ENCODE measurements at regions not wholly inside any gene's neighbourhood (a gene's known extent, or its start where the extent isn't known, plus 50 kb on each side); places are given as distances from the start of the nearest gene placed in this dataset.
"Not testable (repeated sequence)": the region's sequence is repeated elsewhere in the genome, so short reads cannot be mapped to it uniquely, and the experiment has no call there.

DNA sequence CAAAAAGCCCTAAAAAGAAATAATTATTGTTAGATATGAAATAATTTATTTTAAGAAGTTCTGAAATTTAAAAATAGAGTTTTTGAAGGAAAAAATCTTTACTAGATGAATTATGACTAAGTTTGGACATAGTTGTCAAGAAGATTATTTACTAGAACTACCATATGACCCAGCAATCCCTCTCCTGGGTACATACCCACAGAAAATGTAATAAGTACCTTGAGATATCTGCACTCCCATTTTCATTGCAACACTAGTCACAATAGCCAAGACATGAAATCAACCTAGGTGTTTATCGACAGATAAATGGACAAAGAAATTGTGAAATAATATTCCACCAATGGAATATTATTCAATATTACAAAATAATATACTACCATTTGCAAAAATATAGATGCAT lies 109.9 kb downstream of the PDHA2 start:
- Histone ChIP-seq H3K4me3 (ENCODE audit: low read length) (no peak overlapping the region), H3F3A (ENCODE audit: control insufficient read depth, insufficient read depth) (no peaks in the 10 kb centered on the region), H3K79me2 (ENCODE audit: control insufficient read depth, low read length) (no peaks in the 10 kb centered on the region), H3K36me3 (ENCODE audit: control insufficient read depth, low read length) (no peaks in the 10 kb centered on the region), H3K4me1 (ENCODE audit: control insufficient read depth, low read length) (no peaks in the 10 kb centered on the region), H3K27ac (ENCODE audit: low read depth, low read length) (no peak overlapping the region), H3K27me3 (ENCODE audit: control insufficient read depth, low read length) (no peaks in the 10 kb centered on the region), H3K9me2 (replicated peaks; ENCODE audit: control insufficient read depth, low read length) (no peaks in the 10 kb centered on the region), H3K4me2 (ENCODE audit: low read length) (no peak overlapping the region), H3K9me3 (ENCODE audit: control insufficient read depth, insufficient read depth, low read length) (no peaks in the 10 kb centered on the region), H4K20me1 (ENCODE audit: control insufficient read depth, insufficient read depth, low read depth, low read length) (no peaks in the 10 kb centered on the region)
- TF ChIP-seq CTCF (IDR thresholded peaks at IDR 0.05; ENCODE audit: low read depth, low read length, poor library complexity, severe bottlenecking) (no peak), EZH2phosphoT487 (IDR thresholded peaks at IDR 0.05; ENCODE audit: borderline replicate concordance, low read length) (no peak)

DNA sequence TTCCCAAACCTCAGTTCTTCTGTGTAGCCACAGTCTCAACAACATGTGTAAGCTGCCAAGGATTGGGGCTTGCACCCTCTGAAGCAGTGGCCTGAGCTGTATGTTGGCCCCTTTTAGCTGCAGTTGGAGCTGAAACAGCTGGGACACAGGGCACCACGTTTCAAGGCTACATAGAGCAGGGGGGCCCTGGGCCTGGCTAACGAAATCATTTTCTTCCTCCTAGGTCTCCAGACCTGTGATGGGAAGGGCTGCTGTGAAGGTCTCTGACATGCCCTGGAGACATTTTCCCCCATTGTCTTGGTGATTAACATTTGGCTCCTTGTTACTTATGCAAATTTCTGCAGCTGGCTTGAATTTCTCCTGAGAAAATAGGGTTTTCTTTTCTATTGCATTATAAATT lies 112.6 kb downstream of the PDHA2 start:
- not testable (repeated sequence) for H3K27me3 ChIP-seq (ENCODE audit: control insufficient read depth, low read length); H3F3A ChIP-seq (ENCODE audit: control insufficient read depth, insufficient read depth); H3K4me3 ChIP-seq (ENCODE audit: low read length); H3K4me2 ChIP-seq (ENCODE audit: low read length); H3K4me1 ChIP-seq (ENCODE audit: control insufficient read depth, low read length); H3K9me2 ChIP-seq (replicated peaks; ENCODE audit: control insufficient read depth, low read length); H3K79me2 ChIP-seq (ENCODE audit: control insufficient read depth, low read length); H3K27ac ChIP-seq (ENCODE audit: low read depth, low read length); H4K20me1 ChIP-seq (ENCODE audit: control insufficient read depth, insufficient read depth, low read depth, low read length); H3K36me3 ChIP-seq (ENCODE audit: control insufficient read depth, low read length); H3K9me3 ChIP-seq (ENCODE audit: control insufficient read depth, insufficient read depth, low read length)

GRCh38 chr4:95956094-95956493 lies 116.2 kb downstream of the PDHA2 start:
- TF ChIP-seq EZH2phosphoT487 (IDR thresholded peaks at IDR 0.05; ENCODE audit: borderline replicate concordance, low read length) (no peak), CTCF (IDR thresholded peaks at IDR 0.05; ENCODE audit: low read depth, low read length, poor library complexity, severe bottlenecking) (no peak)
- no peaks in the 10 kb centered on the region for H3K9me2 ChIP-seq (replicated peaks; ENCODE audit: control insufficient read depth, low read length)

DNA sequence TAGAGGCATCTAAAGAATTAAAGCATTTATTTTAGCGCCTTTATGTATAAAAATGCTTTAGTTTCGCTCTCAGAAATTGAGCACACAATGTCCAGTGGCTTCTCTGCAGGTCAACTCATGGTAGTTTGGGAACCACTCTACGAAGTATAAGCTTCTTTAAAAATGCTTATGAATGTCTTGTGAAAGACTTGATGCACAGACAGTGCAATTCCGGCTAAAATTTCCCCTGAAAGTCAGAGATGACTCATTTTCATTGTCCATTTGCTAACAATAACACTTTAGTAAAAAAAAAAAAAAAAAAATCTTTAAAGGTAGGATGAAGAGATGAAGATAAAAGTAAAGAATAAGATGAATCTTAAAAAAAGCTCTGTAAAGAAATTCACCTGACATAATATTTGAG lies 117.2 kb downstream of the PDHA2 start:
- no peak overlapping the region for H3K27ac ChIP-seq (ENCODE audit: low read depth, low read length)
- H3K4me2 ChIP-seq (ENCODE audit: low read length), result no peak overlapping the region
- H3K36me3 ChIP-seq (ENCODE audit: control insufficient read depth, low read length), result no peaks in the 10 kb centered on the region
- no peaks in the 10 kb centered on the region for H4K20me1 ChIP-seq (ENCODE audit: control insufficient read depth, insufficient read depth, low read depth, low read length)
- no peaks in the 10 kb centered on the region for H3K27me3 ChIP-seq (ENCODE audit: control insufficient read depth, low read length)
- no peaks in the 10 kb centered on the region for H3K4me1 ChIP-seq (ENCODE audit: control insufficient read depth, low read length)
- H3F3A ChIP-seq (ENCODE audit: control insufficient read depth, insufficient read depth), result no peaks in the 10 kb centered on the region
- no peak for TF ChIP-seq EZH2phosphoT487 (IDR thresholded peaks at IDR 0.05; ENCODE audit: borderline replicate concordance, low read length)
- H3K9me2 ChIP-seq (replicated peaks; ENCODE audit: control insufficient read depth, low read length), result no peaks in the 10 kb centered on the region
- H3K9me3 ChIP-seq (ENCODE audit: control insufficient read depth, insufficient read depth, low read length), result no peaks in the 10 kb centered on the region
- H3K79me2 ChIP-seq (ENCODE audit: control insufficient read depth, low read length), result no peaks in the 10 kb centered on the region
- no peak overlapping the region for H3K4me3 ChIP-seq (ENCODE audit: low read length)

More at GRCh38 chr4:95956094-95956493, 116.2 kb downstream of the PDHA2 start:
- Histone ChIP-seq H3K79me2 (ENCODE audit: control insufficient read depth, low read length) (no peaks in the 10 kb centered on the region), H3K36me3 (ENCODE audit: control insufficient read depth, low read length) (no peaks in the 10 kb centered on the region), H4K20me1 (ENCODE audit: control insufficient read depth, insufficient read depth, low read depth, low read length) (no peaks in the 10 kb centered on the region), H3K4me2 (ENCODE audit: low read length) (no peak overlapping the region), H3K4me3 (ENCODE audit: low read length) (no peak overlapping the region), H3F3A (ENCODE audit: control insufficient read depth, insufficient read depth) (no peaks in the 10 kb centered on the region), H3K4me1 (ENCODE audit: control insufficient read depth, low read length) (no peaks in the 10 kb centered on the region), H3K27me3 (ENCODE audit: control insufficient read depth, low read length) (no peaks in the 10 kb centered on the region), H3K27ac (ENCODE audit: low read depth, low read length) (no peak overlapping the region), H3K9me3 (ENCODE audit: control insufficient read depth, insufficient read depth, low read length) (no peaks in the 10 kb centered on the region)

Data from DOHH2 (cell line).